ENCODE measurements at regions not wholly inside any gene's neighbourhood (a gene's known extent, or its start where the extent isn't known, plus 50 kb on each side); places are given as distances from the start of the nearest gene placed in this dataset.

DNA sequence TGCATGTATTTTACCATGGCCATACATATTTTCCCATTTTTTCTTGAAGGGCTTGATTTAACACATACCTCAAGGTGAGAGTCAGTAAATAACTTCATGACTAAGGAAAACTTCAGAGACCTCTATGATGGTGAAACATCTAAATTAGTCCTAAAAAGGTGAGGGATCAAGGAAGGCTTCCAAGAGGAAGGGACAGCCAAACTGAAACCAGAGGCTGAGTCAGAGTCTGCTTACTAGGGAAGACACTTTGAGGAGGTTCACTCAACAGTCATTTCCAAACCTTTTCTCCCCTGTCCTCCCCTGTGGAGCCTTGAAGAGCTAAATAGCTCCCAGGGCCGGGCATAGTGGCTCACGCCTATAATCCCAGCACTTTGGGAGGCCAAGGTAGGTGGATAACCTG is 206.6 kb downstream of the SHQ1 start:
- WGBS (ENCODE audit: low lambda C conversion rate), result no CpG with 5 or more reads among the region's 2 CpGs
- TF ChIP-seq GABPA (IDR thresholded peaks at IDR 0.05; ENCODE audit: low read depth), result no peak
- TF ChIP-seq SMC3 (IDR thresholded peaks at IDR 0.05; ENCODE audit: low read depth, low read length), result no peak
- TF ChIP-seq POLR2AphosphoS5 (IDR thresholded peaks at IDR 0.05; ENCODE audit: low read depth, low read length), result no peak
- TF ChIP-seq EZH2phosphoT487 (IDR thresholded peaks at IDR 0.05; ENCODE audit: borderline replicate concordance, low read depth), result no peak
- DNase-seq, result no peak
- ChIA-PET CTCF (no interaction called here), POLR2A (no interaction called here)
- Histone ChIP-seq H3K9ac (no peak overlapping the region), H3K4me1 (ENCODE audit: control insufficient read depth in 1 of 2, insufficient read depth in 2 of 2, low read depth in 1 of 2, low read length in 1 of 2) (peaks cover 0 to 2% of the 10 kb centered on the region in 2 experiments; a peak in 1 of 4 replicates), H3K4me2 (no peak overlapping the region), H3K4me3 (ENCODE audit: low read depth in 2 of 2, low read length in 1 of 2) (no peak overlapping the region), H3K9me3 (no peaks in the 10 kb centered on the region), H4K20me1 (ENCODE audit: insufficient read depth) (no peaks in the 10 kb centered on the region), H3K36me3 (replicated peaks in 1 of 2; ENCODE audit: control insufficient read depth in 1 of 2, insufficient read depth in 2 of 2, low read length in 1 of 2) (no peaks in the 10 kb centered on the region), H2AFZ (ENCODE audit: low read depth) (no peak overlapping the region), H3F3A (replicated peaks; ENCODE audit: insufficient read depth) (no peaks in the 10 kb centered on the region), H3K27me3 (ENCODE audit: insufficient read depth) (no peaks in the 10 kb centered on the region), H3K79me2 (ENCODE audit: insufficient read depth) (no peaks in the 10 kb centered on the region), H3K27ac (ENCODE audit: low read depth in 2 of 2, low read length in 1 of 2) (no peak overlapping the region), H3K9me2 (no peaks in the 10 kb centered on the region)

DNA sequence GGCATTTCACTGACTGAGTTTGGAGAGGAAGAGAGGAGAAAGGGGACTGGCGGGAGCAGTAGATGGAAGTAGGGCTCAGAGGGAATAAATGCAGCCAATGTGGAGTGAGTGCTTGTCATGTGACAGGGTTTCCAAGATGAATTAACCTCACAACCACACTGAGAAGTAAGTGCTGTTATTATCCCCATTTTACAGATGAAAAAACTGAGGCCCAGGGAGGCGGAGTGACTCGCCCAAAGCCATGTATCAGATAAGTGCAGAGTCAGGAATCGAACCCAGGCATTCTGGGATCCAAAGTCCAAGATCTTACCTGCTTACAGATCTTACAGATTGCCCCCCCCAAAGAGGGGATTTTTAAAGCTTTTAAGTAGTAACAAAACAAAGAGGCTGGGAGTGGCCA is 207.2 kb downstream of the SHQ1 start:
- Histone ChIP-seq H3F3A (replicated peaks; ENCODE audit: insufficient read depth) (no peaks in the 10 kb centered on the region), H4K20me1 (ENCODE audit: insufficient read depth) (no peaks in the 10 kb centered on the region), H3K79me2 (ENCODE audit: insufficient read depth) (no peaks in the 10 kb centered on the region), H3K4me2 (no peak overlapping the region), H3K36me3 (replicated peaks in 1 of 2; ENCODE audit: control insufficient read depth in 1 of 2, insufficient read depth in 2 of 2, low read length in 1 of 2) (no peaks in the 10 kb centered on the region), H3K27ac (ENCODE audit: low read depth in 2 of 2, low read length in 1 of 2) (no peak overlapping the region), H2AFZ (ENCODE audit: low read depth) (no peak overlapping the region), H3K9me3 (no peaks in the 10 kb centered on the region), H3K9me2 (no peaks in the 10 kb centered on the region), H3K27me3 (ENCODE audit: insufficient read depth) (no peaks in the 10 kb centered on the region), H3K4me1 (ENCODE audit: control insufficient read depth in 1 of 2, insufficient read depth in 2 of 2, low read depth in 1 of 2, low read length in 1 of 2) (peaks cover 0 to 2% of the 10 kb centered on the region in 2 experiments; a peak in 1 of 4 replicates), H3K9ac (no peak overlapping the region), H3K4me3 (ENCODE audit: low read depth in 2 of 2, low read length in 1 of 2) (no peak overlapping the region)
- ChIA-PET POLR2A (no interaction called here), CTCF (no interaction called here)
- 74% methylated on average over 4 of the region's 4 CpGs for WGBS (ENCODE audit: low lambda C conversion rate)
- no peak for DNase-seq
- no peak for TF ChIP-seq NFIC (IDR thresholded peaks at IDR 0.05; ENCODE audit: borderline replicate concordance)
- TF ChIP-seq MXI1 (IDR thresholded peaks at IDR 0.05; ENCODE audit: low read depth, low read length), result no peak
- TF ChIP-seq TCF12 (IDR thresholded peaks at IDR 0.05), result no peak
- TF ChIP-seq EZH2phosphoT487 (IDR thresholded peaks at IDR 0.05; ENCODE audit: borderline replicate concordance, low read depth), result no peak
- no peak for TF ChIP-seq RAD21 (IDR thresholded peaks at IDR 0.05; ENCODE audit: low read length)
- TF ChIP-seq RFX5 (IDR thresholded peaks at IDR 0.05; ENCODE audit: low read length), result no peak
- no peak for TF ChIP-seq ELF1 (IDR thresholded peaks at IDR 0.05)

DNA sequence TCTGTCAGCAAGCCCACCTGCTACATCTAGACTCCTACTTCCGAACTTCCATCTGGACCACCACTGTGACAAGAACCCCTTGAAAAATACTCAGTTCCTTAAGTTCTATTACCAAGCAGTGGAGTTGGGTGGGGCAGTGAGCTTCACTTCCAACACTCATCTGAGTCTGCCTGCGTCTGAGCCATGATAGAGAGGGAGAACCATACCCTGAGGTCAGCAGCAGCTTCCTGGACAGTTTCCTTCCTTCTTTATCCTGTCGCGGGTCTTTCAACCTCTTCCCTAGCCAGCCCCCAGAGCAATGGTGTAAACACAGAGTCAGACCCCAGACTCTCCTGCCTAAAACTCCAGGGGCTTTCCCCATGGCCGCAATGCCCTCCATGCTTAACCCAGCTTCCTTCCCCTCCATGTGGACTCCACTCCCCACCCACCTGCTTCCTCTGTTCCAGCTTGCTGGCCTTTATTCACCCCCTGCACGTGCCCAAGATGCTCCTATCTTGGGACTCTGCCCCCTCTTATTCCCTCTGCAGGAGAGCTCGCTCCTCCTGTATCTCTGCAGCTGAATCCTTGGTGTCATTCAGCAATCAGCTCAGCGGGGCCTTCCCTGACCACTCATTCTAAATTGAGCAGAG is 211.2 kb downstream of the SHQ1 start:
- Histone ChIP-seq H3K79me2 (ENCODE audit: insufficient read depth) (no peaks in the 10 kb centered on the region), H3K36me3 (replicated peaks in 1 of 2; ENCODE audit: control insufficient read depth in 1 of 2, insufficient read depth in 2 of 2, low read length in 1 of 2) (no peaks in the 10 kb centered on the region), H3K4me2 (no peak overlapping the region), H4K20me1 (ENCODE audit: insufficient read depth) (no peaks in the 10 kb centered on the region), H3K27me3 (ENCODE audit: insufficient read depth) (no peaks in the 10 kb centered on the region), H3K9me2 (no peaks in the 10 kb centered on the region), H3K9ac (no peak overlapping the region), H3K4me1 (ENCODE audit: control insufficient read depth in 1 of 2, insufficient read depth in 2 of 2, low read depth in 1 of 2, low read length in 1 of 2) (no peaks in the 10 kb centered on the region), H2AFZ (ENCODE audit: low read depth) (no peak overlapping the region), H3K4me3 (ENCODE audit: low read depth in 2 of 2, low read length in 1 of 2) (no peak overlapping the region), H3K9me3 (no peaks in the 10 kb centered on the region), H3F3A (replicated peaks; ENCODE audit: insufficient read depth) (no peaks in the 10 kb centered on the region), H3K27ac (ENCODE audit: low read depth in 2 of 2, low read length in 1 of 2) (no peak overlapping the region)
- ChIA-PET POLR2A (no interaction called here), CTCF (no interaction called here)
- 72% methylated on average over 8 of the region's 8 CpGs for WGBS (ENCODE audit: low lambda C conversion rate)
- no peak for DNase-seq
- TF ChIP-seq TEAD4 (IDR thresholded peaks at IDR 0.05; ENCODE audit: borderline replicate concordance, insufficient read depth), result no peak
- TF ChIP-seq, protein P1, sequence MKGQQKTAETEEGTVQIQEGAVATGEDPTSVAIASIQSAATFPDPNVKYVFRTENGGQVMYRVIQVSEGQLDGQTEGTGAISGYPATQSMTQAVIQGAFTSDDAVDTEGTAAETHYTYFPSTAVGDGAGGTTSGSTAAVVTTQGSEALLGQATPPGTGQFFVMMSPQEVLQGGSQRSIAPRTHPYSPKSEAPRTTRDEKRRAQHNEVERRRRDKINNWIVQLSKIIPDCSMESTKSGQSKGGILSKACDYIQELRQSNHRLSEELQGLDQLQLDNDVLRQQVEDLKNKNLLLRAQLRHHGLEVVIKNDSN (IDR thresholded peaks at IDR 0.05; ENCODE audit: borderline replicate concordance, low read depth), result no peak
- TF ChIP-seq FOSL2 (IDR thresholded peaks at IDR 0.05; ENCODE audit: borderline replicate concordance, low read depth), result no peak
- no peak for TF ChIP-seq GABPA (IDR thresholded peaks at IDR 0.05; ENCODE audit: low read depth)
- TF ChIP-seq, protein P2, sequence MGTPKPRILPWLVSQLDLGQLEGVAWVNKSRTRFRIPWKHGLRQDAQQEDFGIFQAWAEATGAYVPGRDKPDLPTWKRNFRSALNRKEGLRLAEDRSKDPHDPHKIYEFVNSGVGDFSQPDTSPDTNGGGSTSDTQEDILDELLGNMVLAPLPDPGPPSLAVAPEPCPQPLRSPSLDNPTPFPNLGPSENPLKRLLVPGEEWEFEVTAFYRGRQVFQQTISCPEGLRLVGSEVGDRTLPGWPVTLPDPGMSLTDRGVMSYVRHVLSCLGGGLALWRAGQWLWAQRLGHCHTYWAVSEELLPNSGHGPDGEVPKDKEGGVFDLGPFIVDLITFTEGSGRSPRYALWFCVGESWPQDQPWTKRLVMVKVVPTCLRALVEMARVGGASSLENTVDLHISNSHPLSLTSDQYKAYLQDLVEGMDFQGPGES (IDR thresholded peaks at IDR 0.05; ENCODE audit: low read depth, low read length), result no peak
- TF ChIP-seq JUND (IDR thresholded peaks at IDR 0.05), result no peak
- no peak for TF ChIP-seq RFX5 (IDR thresholded peaks at IDR 0.05; ENCODE audit: low read length)
- no peak for TF ChIP-seq FOXM1 (IDR thresholded peaks at IDR 0.05; ENCODE audit: low read depth)
- no peak for TF ChIP-seq EP300 (IDR thresholded peaks at IDR 0.05; ENCODE audit: borderline replicate concordance in 1 of 2, low read depth in 1 of 2, low read length in 1 of 2)
- TF ChIP-seq, protein P3, sequence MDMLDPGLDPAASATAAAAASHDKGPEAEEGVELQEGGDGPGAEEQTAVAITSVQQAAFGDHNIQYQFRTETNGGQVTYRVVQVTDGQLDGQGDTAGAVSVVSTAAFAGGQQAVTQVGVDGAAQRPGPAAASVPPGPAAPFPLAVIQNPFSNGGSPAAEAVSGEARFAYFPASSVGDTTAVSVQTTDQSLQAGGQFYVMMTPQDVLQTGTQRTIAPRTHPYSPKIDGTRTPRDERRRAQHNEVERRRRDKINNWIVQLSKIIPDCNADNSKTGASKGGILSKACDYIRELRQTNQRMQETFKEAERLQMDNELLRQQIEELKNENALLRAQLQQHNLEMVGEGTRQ (IDR thresholded peaks at IDR 0.05; ENCODE audit: borderline replicate concordance, low read depth, low read length), result no peak
